Stimulated activated naive CD4-positive, alpha-beta T cell (primary cell): ENCODE measurements at regions not wholly inside any gene's neighbourhood (a gene's known extent, or its start where the extent isn't known, plus 50 kb on each side); places are given as distances from the start of the nearest gene placed in this dataset.

Experiments used
- DNase-seq, 6 experiments: peaks; one replicate each; lab custom pipeline; 2025; lab: John Stamatoyannopoulos, UW

DNA sequence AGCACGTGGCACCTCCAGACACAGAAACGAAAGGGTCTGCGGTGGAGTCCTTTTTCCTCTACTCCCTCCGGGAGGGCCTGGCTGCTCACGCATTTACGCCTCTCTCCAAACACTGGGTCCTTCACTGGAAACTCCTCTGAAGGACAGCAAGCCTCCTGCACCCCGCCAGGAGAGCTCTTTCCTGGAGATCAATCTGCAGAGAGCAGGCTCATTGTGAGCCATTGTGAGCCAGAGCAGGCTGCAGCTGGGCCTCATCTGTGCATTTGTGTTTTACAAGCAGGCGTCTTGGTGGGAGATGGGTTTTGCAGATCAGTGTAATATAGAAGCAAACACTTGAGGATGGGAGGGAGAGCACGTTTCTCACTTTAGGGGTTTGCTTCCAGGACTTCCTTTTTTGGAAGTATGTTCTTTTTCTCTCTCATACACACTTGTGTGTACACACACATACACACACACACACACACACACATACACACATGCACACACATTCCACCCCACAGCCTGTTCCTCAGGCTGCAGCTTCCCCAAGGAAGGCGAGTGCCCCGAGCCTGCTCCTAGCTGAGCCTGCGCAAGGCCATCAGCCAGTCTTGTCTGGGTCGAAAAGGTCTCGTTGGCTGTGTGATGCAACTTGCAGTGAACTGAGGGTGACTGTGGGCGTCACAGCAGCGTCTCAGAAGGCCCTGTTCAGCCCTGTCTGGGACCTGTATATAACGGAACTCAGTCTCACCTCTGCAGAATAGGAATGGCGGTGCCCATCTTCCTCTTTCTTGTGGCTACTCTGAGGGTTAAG lies 163.5 kb downstream of the GLI2 start:
- no peak for DNase-seq

DNA sequence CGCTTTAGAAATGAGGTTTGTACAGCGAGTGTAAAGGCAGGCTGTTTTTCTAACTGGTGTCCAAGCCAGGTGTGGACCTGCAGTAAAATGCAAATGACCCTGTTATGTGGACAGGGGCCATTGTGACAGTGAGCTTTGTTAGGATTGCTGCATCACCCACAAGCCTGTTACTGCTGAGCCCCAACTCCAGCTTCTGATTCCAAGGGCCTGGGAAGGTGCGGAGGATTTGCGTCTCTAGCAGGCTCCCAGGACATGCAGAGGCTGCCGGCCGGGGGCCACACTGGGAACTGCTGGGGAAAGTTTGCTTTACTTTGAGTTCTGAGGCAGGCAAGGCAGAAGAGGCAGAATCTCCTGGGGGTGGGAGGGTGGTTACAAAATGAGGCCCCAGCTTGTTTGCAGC lies 164.1 kb downstream of the GLI2 start:
- DNase-seq: no peak

DNA sequence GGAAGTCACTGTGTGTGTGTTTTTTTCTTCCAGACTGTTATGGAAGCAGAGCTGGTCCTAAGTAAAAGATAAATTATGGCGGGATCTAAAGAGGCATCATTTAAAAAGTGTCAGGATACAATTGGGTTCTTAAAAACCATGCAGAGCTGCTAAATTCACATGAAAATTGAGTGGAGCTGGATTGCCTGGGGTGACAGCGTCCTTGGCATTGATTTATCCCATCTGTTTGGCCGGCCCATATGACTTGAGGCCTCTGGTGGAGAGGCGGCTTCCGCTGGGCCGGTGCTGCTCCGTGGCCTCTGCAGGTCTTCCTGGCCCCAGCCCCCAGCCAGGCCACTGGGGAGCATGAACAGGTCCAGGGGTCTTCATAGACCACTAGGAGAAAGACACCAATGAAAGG lies 165.5 kb downstream of the GLI2 start:
- DNase-seq: no peak

DNA sequence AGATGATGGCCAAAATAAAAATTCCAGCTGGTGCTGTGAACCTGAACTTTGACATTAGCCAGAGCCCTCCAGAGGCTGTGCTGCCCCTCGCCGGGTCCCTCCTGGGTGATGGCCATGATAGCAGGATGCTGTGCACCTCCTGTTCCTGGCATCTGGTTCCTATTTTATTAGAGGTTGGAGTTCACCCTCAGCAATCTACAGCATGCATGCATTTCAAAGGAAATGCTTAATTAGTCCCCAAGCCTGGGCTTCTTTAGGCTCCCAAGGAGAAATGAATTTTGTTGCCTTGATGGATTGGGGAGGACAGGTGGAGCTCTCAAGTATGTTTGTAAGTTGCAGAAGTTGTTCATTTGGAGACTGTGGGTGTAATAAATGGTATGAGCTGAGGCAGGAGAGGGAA lies 166.9 kb downstream of the GLI2 start:
- no peak for DNase-seq

DNA sequence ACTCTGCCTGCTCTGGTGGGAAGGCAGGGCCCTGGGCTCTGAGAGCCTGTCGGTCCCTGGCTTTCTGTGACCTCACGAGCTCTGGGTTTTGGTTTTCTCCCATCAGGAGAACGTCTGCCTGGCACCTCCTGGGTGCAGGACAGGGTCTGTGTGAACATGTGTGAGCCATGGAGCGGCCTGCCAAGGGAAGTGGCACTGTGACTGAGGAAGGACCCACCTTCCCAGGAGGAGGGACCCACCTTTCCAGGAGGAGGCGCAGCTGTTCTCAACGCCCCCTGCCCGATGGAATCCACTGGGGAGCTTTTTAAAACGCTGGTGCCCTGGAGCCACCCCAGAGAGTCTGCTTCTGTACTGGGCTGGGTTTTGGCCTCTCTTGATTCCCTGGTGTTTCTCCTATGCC lies 168.7 kb downstream of the GLI2 start:
- DNase-seq: no peak

DNA sequence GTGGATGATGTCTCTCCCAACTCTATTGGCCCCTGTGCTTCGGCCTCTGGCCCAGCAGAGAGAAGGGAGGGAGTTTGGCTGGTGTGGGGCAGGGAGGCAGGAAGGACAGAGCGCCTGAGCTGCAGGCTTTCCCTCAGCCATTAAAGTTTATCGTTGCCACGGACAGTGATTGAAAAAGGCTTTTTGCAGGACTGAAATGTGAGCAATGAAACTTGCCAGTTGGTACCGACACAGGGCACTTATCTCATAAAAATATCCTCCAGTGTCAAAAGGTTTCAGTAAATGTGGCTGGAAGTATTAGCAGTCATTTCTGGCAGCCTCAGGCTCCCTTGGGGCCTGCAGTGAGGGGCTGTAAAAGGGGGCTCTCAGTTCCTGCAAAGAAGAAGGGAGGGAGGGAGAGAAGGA lies 169.2 kb downstream of the GLI2 start:
- DNase-seq: no peak

DNA sequence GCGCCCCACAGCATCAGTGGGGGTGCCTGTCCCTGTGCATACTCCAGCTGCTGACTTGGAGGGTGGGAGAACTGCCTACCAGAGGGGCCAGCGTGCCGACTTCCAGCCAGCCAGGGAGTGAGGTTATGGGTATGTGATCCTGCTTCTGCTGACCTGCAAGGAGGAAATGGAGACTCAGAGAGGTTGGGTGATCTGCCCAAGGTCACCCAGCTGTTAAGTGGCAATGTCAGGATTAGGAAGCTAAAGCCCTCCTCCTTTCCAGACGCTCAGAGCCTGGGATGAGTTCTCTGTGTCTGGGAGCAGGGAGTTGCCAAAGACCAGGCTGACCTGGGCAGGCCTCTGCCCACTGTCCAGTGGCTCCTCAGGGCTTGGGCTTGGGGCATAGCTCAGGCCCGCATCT lies 169.6 kb downstream of the GLI2 start:
- no peak for DNase-seq

DNA sequence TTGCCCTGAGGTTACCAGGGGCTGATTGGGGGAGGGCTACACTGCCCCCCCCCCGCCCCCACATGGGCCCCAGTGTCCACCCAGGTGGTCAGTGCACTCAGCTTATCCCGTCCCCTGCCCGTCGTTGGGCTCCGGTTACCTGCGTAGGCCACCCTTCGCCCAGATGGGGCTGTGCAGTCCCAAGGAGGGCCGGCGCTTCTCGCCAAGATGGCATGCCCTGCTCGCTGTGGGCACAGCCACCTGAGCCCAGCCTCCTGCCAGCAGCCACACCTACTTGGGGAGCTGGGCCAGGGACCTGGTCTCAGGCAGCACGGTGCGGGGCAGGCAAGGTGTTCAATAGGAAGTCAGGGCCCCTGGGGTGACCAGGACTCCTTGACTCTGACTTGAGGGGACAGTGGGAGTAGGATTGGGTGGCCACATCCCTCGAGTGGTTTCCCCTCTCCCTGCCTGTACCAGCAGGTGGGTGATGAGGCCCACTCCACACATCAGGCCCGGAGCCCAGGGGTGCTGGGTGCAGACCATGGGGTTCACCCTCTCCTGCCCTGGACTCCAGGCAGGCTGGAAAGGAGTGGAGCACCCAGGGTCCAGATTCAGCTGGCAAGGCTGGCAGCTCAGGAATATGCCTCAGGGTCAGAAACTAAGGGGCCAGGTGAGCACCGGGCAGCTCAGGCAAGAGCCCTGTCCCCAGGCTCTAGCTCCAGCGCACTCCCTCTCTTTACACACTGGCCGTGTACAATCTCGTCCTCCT lies 170.3 kb downstream of the GLI2 start:
- DNase-seq: no peak

DNA sequence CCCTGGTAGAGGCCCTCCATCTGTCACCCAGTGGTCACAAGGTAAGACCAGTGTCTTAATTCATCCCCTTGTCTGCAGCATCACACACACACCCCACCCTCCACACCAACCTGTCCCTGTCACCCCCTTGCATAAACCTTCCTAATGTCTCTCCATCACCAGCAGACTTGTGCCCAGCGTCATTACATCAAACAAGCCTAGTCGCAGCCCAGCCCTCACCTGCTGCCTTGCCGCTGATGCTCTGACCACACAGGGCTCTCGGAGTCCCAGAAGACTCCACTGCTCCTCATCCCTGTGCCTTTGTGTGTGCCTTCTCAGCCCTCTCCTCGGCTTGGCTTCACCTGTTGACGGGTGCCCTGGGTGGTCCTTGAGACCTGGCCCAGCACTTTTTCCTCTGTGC lies 171.2 kb downstream of the GLI2 start:
- no peak for DNase-seq

DNA sequence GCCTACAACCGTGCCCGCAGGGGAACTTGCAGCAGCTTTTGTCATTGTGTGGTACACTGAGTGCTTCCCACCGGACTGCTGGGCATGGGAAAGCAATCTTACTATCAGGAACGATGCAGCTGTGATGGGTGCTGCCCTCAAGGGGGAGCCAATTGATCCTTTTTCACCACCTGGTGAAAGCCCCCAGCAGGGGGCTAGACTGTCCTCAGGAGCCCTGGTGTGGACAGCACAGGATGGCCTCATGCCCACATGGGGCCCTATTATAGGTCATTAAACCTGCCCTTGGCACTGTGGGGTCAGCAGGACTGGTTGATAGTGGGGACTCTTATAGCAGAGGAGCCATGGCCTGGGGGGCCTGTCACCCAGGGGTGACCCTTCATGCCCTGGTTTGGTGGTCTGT lies 172.2 kb downstream of the GLI2 start:
- DNase-seq: no peak

DNA sequence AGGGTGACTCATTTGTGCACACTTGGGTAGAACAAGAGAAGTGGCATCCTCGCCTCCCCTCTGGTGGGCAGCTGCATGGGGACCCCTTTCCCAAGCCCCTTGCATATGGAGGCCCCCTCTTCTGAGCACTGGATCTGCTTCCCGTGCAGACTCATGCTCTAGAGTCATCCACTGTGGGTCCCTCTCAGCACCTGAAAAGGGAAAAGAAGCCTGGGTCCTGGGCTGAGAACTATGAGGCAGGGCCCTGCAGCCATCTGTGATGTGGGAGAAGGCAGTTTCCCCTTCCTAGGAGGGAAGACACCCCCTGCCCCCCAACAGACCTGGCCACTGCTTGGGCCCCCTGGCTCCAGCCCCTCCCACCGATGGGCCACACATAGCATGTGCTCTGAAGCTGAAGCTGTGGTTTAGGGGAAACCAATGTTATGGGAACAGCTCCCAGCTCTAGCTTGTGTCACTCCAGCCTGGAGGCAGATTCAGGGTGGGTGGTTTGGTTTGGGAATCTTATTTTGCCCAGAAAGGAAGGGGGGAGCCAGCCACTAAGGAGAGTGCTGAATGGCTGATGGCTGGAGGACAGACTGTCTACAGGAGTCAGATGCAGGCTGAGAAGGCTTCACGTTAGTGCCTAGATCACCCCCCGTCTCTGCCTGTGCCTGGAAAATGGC lies 172.8 kb downstream of the GLI2 start:
- DNase-seq: no peak

DNA sequence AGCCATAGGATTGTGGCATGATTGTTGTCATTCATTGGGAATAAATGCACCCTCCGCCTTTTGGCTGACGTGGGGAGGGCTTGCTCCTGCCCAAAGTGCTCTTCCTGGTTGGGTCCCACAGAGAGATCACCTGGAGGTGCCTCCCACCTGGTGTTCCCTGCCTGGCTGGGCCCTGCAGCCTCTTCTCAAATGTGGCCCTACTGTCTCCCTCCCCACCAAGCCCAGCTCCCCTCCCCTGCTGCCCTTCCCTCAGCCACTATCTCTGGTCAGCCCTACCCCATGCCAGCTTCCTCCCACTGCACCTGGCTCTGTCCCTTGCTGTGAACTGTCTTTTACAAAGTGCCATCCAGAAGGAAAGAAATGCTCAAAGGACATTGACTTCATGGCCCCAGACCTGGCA lies 173.4 kb downstream of the GLI2 start:
- DNase-seq: no peak

DNA sequence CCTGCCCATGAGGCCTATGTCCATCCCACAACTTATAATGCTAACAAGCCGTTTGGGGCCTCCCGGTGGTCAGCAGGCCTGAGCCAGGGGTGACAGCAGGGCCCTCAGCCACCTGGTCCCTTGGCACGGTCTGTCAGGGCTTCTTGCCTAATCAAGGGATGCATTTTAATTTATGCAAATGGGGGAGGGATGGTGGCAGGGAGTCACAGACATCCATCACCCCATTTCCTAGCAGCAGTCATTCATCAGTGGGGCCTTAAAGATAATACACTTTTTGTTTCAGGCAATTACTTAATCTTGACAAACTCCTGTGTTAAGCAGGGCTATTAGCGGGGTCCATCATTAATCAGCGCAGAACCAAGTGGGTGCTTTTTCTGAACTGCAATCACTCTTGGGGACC lies 174.5 kb downstream of the GLI2 start:
- DNase-seq: no peak

DNA sequence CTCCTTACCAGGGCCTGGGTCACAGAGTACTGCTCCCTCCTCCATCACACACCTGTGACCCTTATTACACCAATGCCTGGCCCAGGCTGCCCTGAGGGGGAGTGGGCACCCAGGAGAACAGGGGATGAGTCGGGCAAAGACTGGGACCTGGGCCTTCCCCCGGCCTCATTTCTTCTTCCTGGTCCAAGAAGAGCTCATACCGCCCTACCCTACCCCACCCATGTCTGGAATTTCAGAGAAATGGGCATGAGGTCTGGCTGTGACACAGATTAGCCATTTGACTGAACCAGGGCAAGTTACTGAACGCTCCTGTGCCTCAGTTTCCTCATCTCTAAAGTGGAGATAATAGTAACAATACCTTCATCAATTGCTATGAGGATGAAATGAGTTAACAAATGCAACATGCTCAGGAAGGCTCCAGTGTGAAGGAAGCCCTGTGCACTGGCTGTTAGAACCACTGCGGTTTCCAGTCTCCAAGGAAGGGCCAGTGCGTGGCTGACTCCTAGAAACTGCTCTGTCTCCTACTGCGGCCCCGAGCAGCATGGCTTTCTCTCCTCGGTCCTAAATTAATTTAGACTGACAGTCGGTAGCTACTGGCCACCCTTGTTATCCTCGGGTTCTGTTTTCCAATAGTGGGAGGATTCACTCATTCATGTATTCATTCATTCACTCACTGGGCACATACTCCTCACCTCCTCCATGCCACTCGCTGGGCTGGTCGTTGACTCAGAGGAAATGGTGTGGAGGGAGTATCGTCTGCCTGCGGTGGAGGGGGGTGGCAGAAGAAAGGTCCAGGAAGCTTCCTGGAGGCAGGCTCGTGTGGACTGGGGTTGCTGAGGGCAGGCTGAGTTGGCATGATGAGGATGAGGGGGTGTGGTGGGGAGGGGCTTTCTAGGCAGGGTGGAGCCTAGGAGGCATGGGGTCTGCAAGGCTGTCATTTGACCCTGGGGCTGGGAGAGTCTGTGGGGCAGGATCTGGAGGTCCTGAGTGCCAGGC lies 175.6 kb downstream of the GLI2 start:
- no peak for DNase-seq

DNA sequence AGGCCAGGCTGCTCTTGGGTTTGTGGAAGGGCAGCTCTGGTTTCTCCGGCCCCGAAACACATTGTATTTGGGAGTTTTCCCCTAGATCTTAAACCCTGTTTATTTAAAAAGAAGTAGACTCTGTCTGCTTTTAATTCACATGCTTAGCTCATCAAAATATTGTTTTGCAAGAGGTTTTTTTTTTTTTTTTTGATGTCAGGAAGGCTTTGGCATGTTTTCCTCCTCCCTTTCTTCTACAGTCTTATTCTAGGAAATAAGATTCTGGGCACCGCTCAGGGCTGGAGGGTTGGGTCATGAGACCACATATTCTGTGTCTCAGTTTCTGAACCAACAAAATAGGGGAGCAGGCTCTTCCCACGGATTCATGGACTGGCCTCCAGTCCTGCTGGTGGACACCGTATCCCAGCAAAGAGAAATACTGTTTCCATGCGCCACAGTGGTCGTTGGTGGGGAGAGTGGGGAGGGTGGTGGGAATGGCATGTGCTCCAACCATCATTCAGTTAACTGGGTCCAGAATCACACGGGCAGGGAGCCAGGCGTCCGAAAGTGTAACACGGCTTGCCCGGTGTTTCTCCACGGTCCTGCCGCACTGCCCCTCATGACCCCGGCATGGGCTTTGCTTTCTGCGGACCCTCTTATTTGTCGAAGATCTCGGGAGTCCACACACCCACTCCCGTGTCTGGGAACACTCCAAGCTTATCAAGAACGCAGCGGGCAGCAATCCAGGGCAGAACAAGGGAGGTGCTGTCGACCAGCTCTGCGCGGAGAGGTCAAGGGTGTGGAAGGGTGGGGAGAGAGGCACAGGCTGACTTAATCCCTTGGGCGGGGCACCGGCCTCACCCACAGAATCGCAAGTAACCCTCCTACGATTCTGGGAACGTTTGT lies 176.7 kb downstream of the GLI2 start:
- no peak for DNase-seq

DNA sequence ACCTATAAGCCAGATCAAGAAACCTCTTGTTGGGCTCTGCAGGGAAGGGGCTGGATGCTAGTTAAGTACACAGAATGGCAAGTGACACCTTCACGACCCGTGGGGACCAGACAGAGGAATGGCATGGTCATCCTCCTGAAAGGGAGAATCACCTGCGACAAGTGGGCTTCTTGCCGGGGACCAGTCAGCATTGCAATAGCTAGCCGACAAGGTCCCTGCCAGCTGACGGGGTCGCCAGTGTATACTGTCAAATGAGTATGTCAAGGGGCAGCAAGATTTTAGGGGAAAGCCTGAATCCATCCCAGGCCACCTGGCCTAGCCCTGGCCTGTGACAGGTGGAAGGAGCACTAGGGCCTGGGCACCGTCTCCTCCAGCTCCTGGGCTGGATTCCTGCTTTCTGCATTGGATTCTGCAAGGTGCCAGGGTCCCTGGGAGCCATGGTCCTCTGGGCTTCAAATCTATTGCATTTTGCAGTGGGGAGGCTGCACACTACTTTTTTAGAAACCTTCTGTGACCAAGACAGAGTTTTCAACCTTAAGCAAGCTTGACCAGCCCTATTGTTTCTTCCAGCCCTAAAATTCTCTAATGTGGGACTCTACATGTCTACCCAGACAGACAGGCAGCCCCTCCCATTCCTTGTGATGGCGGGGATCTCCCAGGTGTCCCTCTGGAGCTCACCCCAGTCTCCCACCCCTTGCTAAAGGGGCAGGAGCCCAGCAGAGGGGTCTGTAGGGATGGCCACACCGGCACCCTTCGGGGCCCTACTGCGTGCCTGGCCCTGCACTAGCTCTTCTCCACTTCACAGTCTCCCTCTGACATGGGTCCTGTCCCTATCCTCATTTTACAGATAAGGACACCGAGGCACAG lies 178.5 kb downstream of the GLI2 start:
- no peak for DNase-seq

DNA sequence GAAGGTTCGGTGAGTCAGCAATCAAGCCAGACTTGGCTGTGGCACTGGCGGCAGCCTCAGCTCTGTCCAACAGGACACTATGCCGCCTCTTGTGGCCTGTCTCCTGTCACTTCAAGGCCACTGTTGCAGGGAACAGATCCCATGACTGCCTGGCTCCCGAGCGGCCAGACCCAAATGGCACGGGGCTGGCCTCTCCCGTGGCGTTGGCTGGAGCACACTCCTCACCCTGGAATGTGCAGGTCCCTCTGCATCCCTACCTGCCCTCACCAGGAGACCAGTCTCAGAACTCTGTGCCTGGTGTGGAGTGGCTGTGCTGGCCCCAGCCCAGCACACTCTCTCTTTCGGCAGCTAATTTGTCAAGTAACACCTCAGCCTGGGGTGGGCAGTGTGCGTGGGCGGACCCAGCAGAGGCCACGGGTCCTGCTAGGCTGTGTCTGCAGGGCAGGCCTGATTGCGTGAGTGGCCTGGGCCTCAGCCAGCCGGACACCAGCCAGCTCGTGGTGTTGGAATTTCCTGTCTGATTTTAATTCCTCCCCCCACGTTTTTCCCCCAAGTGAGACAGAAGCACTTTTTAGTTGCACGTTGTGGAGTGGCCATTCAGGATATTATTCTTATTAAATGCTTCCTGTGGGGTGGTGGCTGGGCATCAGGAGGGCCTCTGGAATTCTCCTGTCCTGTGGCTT lies 179.3 kb downstream of the GLI2 start:
- no peak for DNase-seq

DNA sequence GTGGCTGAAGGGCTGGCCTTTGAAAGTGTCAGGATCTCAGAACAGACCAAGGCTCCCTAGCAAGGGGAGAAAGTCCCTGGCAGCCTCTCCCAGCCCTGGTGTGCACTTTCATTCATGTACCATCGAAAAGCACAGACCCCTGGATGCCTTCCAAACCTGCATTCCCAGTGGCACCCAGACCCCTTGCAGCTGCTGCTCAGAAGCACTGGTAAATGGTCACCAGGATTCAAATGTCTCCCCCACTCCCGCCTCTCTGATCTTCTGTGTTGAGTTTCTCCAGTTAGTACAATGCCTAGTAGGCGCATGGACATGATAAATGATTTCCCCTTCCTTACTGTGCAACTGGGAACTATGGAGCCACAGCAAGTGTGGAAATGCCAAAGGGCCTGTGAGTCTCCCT lies 180.0 kb downstream of the GLI2 start:
- no peak for DNase-seq

DNA sequence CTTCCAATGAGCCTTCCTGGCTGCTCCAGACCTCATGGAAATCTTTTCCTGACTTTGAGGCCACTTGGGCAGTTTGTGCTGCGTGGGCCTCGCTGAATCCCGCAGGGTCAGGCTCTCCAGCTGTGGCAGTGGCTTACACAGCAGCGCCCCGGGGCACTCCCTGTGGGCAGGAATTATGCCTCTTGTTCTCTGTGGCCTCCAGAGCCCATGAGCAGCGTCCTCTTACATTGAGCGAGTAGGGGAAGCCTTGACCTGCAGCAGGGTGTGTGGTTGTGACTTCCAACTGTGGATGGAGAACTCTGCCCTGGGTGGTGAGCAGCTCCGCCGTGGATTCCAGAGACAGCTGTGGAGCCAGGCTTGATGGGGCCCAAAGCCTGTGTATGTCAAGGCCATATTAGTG lies 180.8 kb downstream of the GLI2 start:
- no peak for DNase-seq
